Panc1 (cell line): ENCODE measurements at regions not wholly inside any gene's neighbourhood (a gene's known extent, or its start where the extent isn't known, plus 50 kb on each side); places are given as distances from the start of the nearest gene placed in this dataset.
"Not testable (repeated sequence)": the region's sequence is repeated elsewhere in the genome, so short reads cannot be mapped to it uniquely, and the experiment has no call there.

Experiments used
- ATAC-seq: fragments of 200-7000 bp; cut with Tn5 transposase; 2 replicates; pipeline ENCODE4 v1.9.1; 2020; ENCODE audit warnings: mild to moderate bottlenecking, moderate library complexity
- BruUV-seq: library from RNA; stranded (reverse); fragments of 400-500 nt; replicated peaks from 2 replicates; lab custom pipeline; 2021; lab: Mats Ljungman, UMichigan
- CTCF ChIA-PET: fragments of 300-600 bp; sonication (Branson Sonifier 250); formaldehyde crosslinking; loops from one replicate; lab custom pipeline; 2022; ENCODE audit warnings: antibody characterized with exemption; lab: Charles Lee
- POLR2A ChIA-PET: fragments of 300-600 bp; sonication (Branson Sonifier 250); formaldehyde crosslinking; loops from one replicate; lab custom pipeline; 2022; ENCODE audit warnings: antibody characterized with exemption; lab: Charles Lee
- DNase-seq: peaks from one replicate; pipeline ENCODE4 v3.0.0-alpha.2; 2010; ENCODE audit warnings: low read depth, low spot score
- H3K27ac ChIP-seq: 2 replicates; pipeline ENCODE4 v1.5.1; 2011; ENCODE audit warnings: mild to moderate bottlenecking, low read length, inconsistent platforms
- H3K27me3 ChIP-seq: fragments of 200-500 bp; sonication (Bioruptor generic); 2 replicates; pipeline ENCODE4 v1.6.0; 2014; ENCODE audit warnings: low read length, inconsistent platforms; ENCODE audit not compliant: control insufficient read depth, insufficient read depth
- H3K36me3 ChIP-seq: fragments of 200-500 bp; sonication (Bioruptor generic); 2 replicates; pipeline ENCODE4 v1.5.1; 2014; ENCODE audit warnings: inconsistent platforms, mild to moderate bottlenecking, low read length, moderate library complexity; ENCODE audit not compliant: control insufficient read depth, insufficient read depth
- H3K4me1 ChIP-seq: 2 replicates; pipeline ENCODE4 v1.5.1; 2011; ENCODE audit warnings: inconsistent platforms, mild to moderate bottlenecking, low read length, moderate library complexity; ENCODE audit not compliant: control insufficient read depth, insufficient read depth
- H3K4me3 ChIP-seq, 2 experiments: 2 replicates each; pipeline ENCODE4 v1.5.1; 2011 to 2012; ENCODE audit warnings: low read depth in 2 of 2, low read length in 2 of 2, mild to moderate bottlenecking in 2 of 2, inconsistent platforms in 1 of 2, moderate library complexity in 1 of 2
- H3K9me3 ChIP-seq: fragments of 200-500 bp; sonication (Bioruptor generic); 2 replicates; pipeline ENCODE4 v1.5.1; 2014; ENCODE audit warnings: low read depth, mild to moderate bottlenecking, inconsistent platforms, low read length, moderate library complexity; ENCODE audit not compliant: control insufficient read depth, insufficient read depth
- POLR2AphosphoS5 ChIP-seq: IDR thresholded peaks from 2 replicates; pipeline ENCODE4 v1.6.1; 2012; ENCODE audit warnings: mild to moderate bottlenecking, low read depth, low read length, moderate library complexity
- SIN3A ChIP-seq: IDR thresholded peaks from 2 replicates; pipeline ENCODE4 v1.6.1; 2012; ENCODE audit warnings: low read depth, mild to moderate bottlenecking, low read length, moderate library complexity, borderline replicate concordance; ENCODE audit not compliant: insufficient read depth
- TCF7L2 ChIP-seq: IDR thresholded peaks from 2 replicates; pipeline ENCODE4 v1.6.1; 2011; ENCODE audit warnings: mild to moderate bottlenecking, low read depth, low read length, inconsistent platforms
- in situ Hi-C: cut with HindIII; loops from 2 replicates; pipeline ENCODE4 v1.10.0; 2016; ENCODE audit warnings: low sequenced_read_pairs, low pct_unique_long_range_greater_than_20kb
- intact Hi-C: fragments of 100-400 bp; cut with micrococcal nuclease; formaldehyde crosslinking; loops from one replicate; pipeline ENCODE4 v1.10.0; 2022; ENCODE audit not compliant: unreplicated experiment
- TF ChIP-seq, protein P1 (sequence below): fragments of 450-650 bp; IDR thresholded peaks from 2 replicates; pipeline ENCODE4 v1.5.1; 2017; ENCODE audit warnings: mild to moderate bottlenecking
- TF ChIP-seq, protein P2 (sequence below), 2 experiments: IDR thresholded peaks; 2 replicates each; pipeline ENCODE4 v1.6.1; 2011 to 2012; ENCODE audit warnings: low read depth in 2 of 2, control low read depth in 1 of 2, low read length in 1 of 2, mild to moderate bottlenecking in 1 of 2, moderate library complexity in 1 of 2; ENCODE audit not compliant: insufficient read depth in 1 of 2

DNA sequence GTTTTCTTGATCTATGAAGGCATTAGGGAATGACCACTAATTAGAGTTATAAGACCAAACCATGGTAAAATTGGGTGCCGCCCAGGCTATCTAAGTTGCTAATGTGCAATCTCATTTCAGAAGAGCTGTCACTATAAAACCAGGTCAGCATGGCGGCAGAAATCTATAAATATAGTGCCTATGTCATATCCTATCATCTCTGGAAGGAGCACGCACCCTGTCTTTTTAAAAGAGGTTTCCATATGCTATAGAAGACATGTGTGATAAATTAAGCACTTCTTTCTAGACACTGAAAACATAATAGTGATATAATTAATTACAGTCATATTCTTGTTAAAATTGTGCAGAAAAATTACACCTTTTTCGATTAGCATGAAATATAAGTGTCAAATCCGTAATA lies 152.0 kb upstream of the MDFIC2 start:
- in situ Hi-C loops: no loop called here
- Histone ChIP-seq H3K4me3 (no peak overlapping the region), H3K4me1 (no peaks in the 10 kb centered on the region), H3K9me3 (no peaks in the 10 kb centered on the region), H3K27ac (no peak overlapping the region), H3K36me3 (no peaks in the 10 kb centered on the region), H3K27me3 (no peaks in the 10 kb centered on the region)
- POLR2A ChIA-PET: no interaction called here
- TF ChIP-seq SIN3A (no peak), POLR2AphosphoS5 (no peak)
- TF ChIP-seq, protein P1, sequence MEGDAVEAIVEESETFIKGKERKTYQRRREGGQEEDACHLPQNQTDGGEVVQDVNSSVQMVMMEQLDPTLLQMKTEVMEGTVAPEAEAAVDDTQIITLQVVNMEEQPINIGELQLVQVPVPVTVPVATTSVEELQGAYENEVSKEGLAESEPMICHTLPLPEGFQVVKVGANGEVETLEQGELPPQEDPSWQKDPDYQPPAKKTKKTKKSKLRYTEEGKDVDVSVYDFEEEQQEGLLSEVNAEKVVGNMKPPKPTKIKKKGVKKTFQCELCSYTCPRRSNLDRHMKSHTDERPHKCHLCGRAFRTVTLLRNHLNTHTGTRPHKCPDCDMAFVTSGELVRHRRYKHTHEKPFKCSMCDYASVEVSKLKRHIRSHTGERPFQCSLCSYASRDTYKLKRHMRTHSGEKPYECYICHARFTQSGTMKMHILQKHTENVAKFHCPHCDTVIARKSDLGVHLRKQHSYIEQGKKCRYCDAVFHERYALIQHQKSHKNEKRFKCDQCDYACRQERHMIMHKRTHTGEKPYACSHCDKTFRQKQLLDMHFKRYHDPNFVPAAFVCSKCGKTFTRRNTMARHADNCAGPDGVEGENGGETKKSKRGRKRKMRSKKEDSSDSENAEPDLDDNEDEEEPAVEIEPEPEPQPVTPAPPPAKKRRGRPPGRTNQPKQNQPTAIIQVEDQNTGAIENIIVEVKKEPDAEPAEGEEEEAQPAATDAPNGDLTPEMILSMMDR: no peak
- DNase-seq (no peak), ATAC-seq (no peak)
- no TSS peak for BruUV-seq
- CTCF ChIA-PET: no interaction called here
- intact Hi-C loops: no loop called here

DNA sequence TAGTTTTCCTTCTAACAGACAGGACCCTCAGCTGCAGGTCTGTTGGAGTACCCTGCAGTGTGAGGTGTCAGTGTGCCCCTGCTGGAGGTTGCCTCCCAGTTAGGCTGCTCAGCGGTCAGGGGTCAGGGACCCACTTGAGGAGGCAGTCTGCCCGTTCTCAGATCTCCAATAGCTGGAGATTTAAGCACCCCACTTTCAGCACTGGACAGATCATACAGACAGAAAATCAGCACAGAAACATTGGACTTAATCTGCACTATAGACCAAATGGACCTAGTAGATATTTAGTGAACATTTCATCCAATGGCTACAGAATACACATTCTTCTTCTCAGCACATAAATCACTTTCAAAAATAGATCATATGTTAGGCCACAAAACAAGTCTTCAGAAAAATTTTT lies 137.8 kb upstream of the MDFIC2 start:
- H3K4me1 ChIP-seq, H3K27me3 ChIP-seq, H3K36me3 ChIP-seq, DNase-seq, in situ Hi-C loops, BruUV-seq, ATAC-seq, H3K9me3 ChIP-seq, POLR2A ChIA-PET, CTCF ChIA-PET, intact Hi-C loops, H3K4me3 ChIP-seq, H3K27ac ChIP-seq: not testable (repeated sequence)

DNA sequence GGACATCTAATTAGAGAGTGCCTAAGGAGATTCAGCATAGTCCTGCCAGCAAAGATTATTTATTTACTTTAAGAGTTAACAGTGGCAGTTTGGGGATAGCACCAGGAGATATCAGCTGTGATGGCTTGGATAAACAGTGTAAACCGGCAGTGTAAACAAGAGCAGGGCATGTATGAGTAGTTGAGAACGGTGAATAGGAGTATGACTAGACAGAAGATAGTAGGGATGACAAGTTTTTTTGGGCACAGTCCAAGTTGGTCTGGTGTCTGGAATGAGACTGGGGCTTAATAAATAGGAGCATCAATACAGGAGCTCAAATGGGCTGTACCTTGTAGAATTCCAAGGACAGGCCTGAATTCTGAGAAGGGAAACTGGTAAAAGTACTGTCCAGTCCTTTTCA lies 123.0 kb upstream of the MDFIC2 start:
- H3K27me3 ChIP-seq, BruUV-seq, CTCF ChIA-PET, DNase-seq, in situ Hi-C loops, H3K27ac ChIP-seq, H3K4me1 ChIP-seq, H3K4me3 ChIP-seq, H3K9me3 ChIP-seq, H3K36me3 ChIP-seq, intact Hi-C loops, POLR2A ChIA-PET, ATAC-seq: not testable (repeated sequence)

DNA sequence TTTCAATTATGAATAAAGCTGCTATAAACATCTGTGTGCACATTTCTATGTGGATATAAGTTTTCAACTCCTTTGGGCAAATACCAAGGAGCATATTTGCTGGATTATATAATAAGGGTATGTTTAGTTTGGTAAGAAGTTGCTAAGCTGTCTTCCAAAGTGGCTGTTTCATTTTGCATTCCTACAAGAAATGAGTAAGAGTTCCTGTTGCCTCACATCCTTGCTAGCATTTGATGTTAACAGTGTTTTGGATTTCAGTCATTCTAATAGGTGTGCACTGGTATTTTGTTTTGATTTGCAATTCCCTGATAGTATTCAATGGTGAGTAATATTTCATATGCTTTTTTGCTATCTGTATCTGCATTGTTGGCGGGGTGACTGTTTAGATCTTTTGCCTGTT lies 120.7 kb upstream of the MDFIC2 start:
- Histone ChIP-seq H3K4me3 (no peak overlapping the region), H3K36me3 (no peaks in the 10 kb centered on the region), H3K27me3 (no peaks in the 10 kb centered on the region), H3K9me3 (no peaks in the 10 kb centered on the region), H3K4me1 (no peaks in the 10 kb centered on the region), H3K27ac (no peak overlapping the region)
- intact Hi-C loops (no loop called here), in situ Hi-C loops (no loop called here)
- ChIA-PET POLR2A (no interaction called here), CTCF (no interaction called here)
- ATAC-seq (no peak), DNase-seq (no peak)
- BruUV-seq: no TSS peak
- TF ChIP-seq POLR2AphosphoS5: no peak
- no peak for TF ChIP-seq SIN3A
- TF ChIP-seq, protein P2, sequence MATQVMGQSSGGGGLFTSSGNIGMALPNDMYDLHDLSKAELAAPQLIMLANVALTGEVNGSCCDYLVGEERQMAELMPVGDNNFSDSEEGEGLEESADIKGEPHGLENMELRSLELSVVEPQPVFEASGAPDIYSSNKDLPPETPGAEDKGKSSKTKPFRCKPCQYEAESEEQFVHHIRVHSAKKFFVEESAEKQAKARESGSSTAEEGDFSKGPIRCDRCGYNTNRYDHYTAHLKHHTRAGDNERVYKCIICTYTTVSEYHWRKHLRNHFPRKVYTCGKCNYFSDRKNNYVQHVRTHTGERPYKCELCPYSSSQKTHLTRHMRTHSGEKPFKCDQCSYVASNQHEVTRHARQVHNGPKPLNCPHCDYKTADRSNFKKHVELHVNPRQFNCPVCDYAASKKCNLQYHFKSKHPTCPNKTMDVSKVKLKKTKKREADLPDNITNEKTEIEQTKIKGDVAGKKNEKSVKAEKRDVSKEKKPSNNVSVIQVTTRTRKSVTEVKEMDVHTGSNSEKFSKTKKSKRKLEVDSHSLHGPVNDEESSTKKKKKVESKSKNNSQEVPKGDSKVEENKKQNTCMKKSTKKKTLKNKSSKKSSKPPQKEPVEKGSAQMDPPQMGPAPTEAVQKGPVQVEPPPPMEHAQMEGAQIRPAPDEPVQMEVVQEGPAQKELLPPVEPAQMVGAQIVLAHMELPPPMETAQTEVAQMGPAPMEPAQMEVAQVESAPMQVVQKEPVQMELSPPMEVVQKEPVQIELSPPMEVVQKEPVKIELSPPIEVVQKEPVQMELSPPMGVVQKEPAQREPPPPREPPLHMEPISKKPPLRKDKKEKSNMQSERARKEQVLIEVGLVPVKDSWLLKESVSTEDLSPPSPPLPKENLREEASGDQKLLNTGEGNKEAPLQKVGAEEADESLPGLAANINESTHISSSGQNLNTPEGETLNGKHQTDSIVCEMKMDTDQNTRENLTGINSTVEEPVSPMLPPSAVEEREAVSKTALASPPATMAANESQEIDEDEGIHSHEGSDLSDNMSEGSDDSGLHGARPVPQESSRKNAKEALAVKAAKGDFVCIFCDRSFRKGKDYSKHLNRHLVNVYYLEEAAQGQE (IDR thresholded peaks at IDR 0.05; ENCODE audit: insufficient read depth in 1 of 2, low read depth in 2 of 2, low read length in 1 of 2): no peak
- TF ChIP-seq TCF7L2: no peak
- TF ChIP-seq, protein P1: no peak
